Keratinocyte (primary cell): ENCODE measurements at regions not wholly inside any gene's neighbourhood (a gene's known extent, or its start where the extent isn't known, plus 50 kb on each side); places are given as distances from the start of the nearest gene placed in this dataset.

Experiments
- DNase-seq: peaks from one replicate; pipeline ENCODE4 v3.0.0-alpha.2; 2011; ENCODE audit warnings: low read depth, missing footprints, low spot score
- FAIRE-seq: peaks from 2 replicates; lab custom pipeline; 2011; peaks lifted over from hg19 to GRCh38; lab: Jason Lieb, UNC
- H2AFZ ChIP-seq: 2 replicates; pipeline ENCODE4 v1.6.0; 2012; ENCODE audit warnings: low read length, control low read depth, inconsistent platforms; ENCODE audit not compliant: control insufficient read depth
- H3K27ac ChIP-seq: 2 replicates; pipeline ENCODE4 v1.5.1; 2011; ENCODE audit warnings: low read length; ENCODE audit not compliant: control insufficient read depth, insufficient read depth
- H3K27me3 ChIP-seq: 3 replicates; pipeline ENCODE4 v1.6.0; 2011; ENCODE audit warnings: low read length; ENCODE audit not compliant: control insufficient read depth, insufficient read depth; ENCODE audit errors: extremely low read depth
- H3K36me3 ChIP-seq, 2 experiments: 2 replicates in 1 of 2; 3 replicates in 1 of 2; pipeline ENCODE4 v1.5.1; 2011; ENCODE audit warnings: low read length in 2 of 2, mild to moderate bottlenecking in 1 of 2; ENCODE audit not compliant: control insufficient read depth in 2 of 2, insufficient read depth in 2 of 2; ENCODE audit errors: extremely low read depth in 1 of 2
- H3K4me1 ChIP-seq: 3 replicates; pipeline ENCODE4 v1.5.1; 2011; ENCODE audit warnings: low read length; ENCODE audit not compliant: control insufficient read depth, insufficient read depth; ENCODE audit errors: extremely low read depth
- H3K4me2 ChIP-seq: 3 replicates; pipeline ENCODE4 v1.6.0; 2011; ENCODE audit warnings: low read depth, low read length; ENCODE audit not compliant: control insufficient read depth, insufficient read depth; ENCODE audit errors: extremely low read depth
- H3K4me3 ChIP-seq, 3 experiments: fragments of 200-600 bp in 1 of 3; sonication (generic) in 1 of 3; 2 replicates in 2 of 3; 3 replicates in 1 of 3; pipeline ENCODE4 v1.5.1; 2011 to 2016; ENCODE audit warnings: low read length in 3 of 3, mild to moderate bottlenecking in 3 of 3, control low read depth in 2 of 3, inconsistent platforms in 1 of 3, low read depth in 1 of 3, mixed read lengths in 1 of 3, mixed run types in 1 of 3, moderate library complexity in 1 of 3; ENCODE audit not compliant: control insufficient read depth in 2 of 3, insufficient read depth in 2 of 3; ENCODE audit errors: extremely low read depth in 1 of 3
- H3K79me2 ChIP-seq: 2 replicates; pipeline ENCODE4 v1.6.0; 2012; ENCODE audit warnings: low read length; ENCODE audit not compliant: control insufficient read depth, insufficient read depth
- H3K9ac ChIP-seq: 3 replicates; pipeline ENCODE4 v1.6.0; 2011; ENCODE audit warnings: low read length; ENCODE audit not compliant: control insufficient read depth, insufficient read depth; ENCODE audit errors: extremely low read depth
- H3K9me1 ChIP-seq: 3 replicates; pipeline ENCODE4 v1.6.0; 2011; ENCODE audit warnings: low read length; ENCODE audit not compliant: control insufficient read depth, insufficient read depth; ENCODE audit errors: extremely low read depth
- H3K9me3 ChIP-seq: 2 replicates; pipeline ENCODE4 v1.5.1; 2012; ENCODE audit warnings: low read depth, low read length; ENCODE audit not compliant: control insufficient read depth
- H4K20me1 ChIP-seq: 3 replicates; pipeline ENCODE4 v1.6.0; 2011; ENCODE audit warnings: low read length; ENCODE audit not compliant: control insufficient read depth, insufficient read depth; ENCODE audit errors: extremely low read depth
- EZH2 ChIP-seq: IDR thresholded peaks from one replicate; pipeline ENCODE4 v1.6.1; 2012; ENCODE audit warnings: inconsistent platforms, mild to moderate bottlenecking, low read length, moderate library complexity
- dilution Hi-C: fragments of 300-500 bp; cut with MboI; formaldehyde crosslinking; loops from one replicate; pipeline ENCODE4 v1.7.0; 2020; ENCODE audit warnings: low sequenced_read_pairs; ENCODE audit not compliant: extremely low pct_ligation_motif_present
- TF ChIP-seq, protein P1 (sequence below), 3 experiments: IDR thresholded peaks in 1 of 3; conservative IDR thresholded peaks in 1 of 3; optimal IDR thresholded peaks in 1 of 3; 2 replicates in 2 of 3; 3 replicates in 1 of 3; pipeline versions ENCODE3 to v1.5.1; 2011; ENCODE audit warnings: low read length in 3 of 3, mild to moderate bottlenecking in 3 of 3, moderate library complexity in 2 of 3, control low read depth in 1 of 3, inconsistent platforms in 1 of 3; ENCODE audit not compliant: insufficient read depth in 2 of 3; ENCODE audit errors: extremely low read depth in 1 of 3

DNA sequence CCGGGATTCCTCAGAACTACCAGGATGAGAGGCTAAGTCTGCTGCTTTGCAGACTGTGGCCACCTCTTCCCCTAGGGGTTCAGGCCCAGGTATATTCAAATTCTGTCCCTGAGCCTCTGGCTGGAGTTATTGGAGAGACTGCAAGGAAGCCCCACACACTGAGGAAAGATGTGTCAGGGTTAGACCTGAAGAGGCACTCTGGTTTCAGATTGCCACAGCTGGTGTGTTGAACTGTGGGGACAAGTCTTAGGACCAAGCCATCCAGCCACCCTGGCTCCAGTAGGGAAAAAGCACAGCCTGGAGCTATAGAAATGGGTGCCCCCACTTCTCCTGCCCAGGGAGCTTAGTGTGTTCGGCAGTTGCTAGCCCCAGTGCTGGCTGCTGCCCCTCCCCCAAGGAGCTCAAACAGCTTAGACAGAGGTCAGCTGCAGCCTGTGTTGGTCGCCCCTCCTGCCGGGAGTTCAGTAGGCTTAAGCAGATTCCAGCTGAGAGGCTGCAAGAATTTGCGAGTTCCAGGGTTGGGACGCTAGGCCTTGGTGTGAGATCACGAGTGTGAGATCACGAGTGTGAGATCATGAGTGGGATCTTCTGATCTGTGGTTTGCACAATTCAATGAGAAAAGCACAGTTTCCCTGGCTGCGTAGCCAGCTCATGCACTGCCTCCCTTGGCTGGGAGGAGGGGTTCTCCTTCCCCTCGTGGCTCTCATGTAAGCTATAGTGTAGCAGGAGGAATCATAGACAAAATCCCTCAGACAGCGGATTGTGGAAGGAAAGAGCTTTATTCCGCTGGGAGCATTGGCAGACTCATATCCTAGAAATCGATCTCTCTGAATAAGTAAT lies 552.1 kb upstream of the CHORDC1 start:
- Histone ChIP-seq H3K9me3 (no peaks in the 10 kb centered on the region), H3K79me2 (no peaks in the 10 kb centered on the region), H3K27ac (no peak overlapping the region), H2AFZ (no peak overlapping the region), H3K4me3 (no peak overlapping the region), H4K20me1 (no peaks in the 10 kb centered on the region), H3K27me3 (no peaks in the 10 kb centered on the region), H3K9me1 (no peaks in the 10 kb centered on the region), H3K9ac (no peak overlapping the region), H3K4me2 (no peak overlapping the region), H3K36me3 (no peaks in the 10 kb centered on the region), H3K4me1 (no peaks in the 10 kb centered on the region)
- no peak for TF ChIP-seq EZH2
- TF ChIP-seq, protein P1, sequence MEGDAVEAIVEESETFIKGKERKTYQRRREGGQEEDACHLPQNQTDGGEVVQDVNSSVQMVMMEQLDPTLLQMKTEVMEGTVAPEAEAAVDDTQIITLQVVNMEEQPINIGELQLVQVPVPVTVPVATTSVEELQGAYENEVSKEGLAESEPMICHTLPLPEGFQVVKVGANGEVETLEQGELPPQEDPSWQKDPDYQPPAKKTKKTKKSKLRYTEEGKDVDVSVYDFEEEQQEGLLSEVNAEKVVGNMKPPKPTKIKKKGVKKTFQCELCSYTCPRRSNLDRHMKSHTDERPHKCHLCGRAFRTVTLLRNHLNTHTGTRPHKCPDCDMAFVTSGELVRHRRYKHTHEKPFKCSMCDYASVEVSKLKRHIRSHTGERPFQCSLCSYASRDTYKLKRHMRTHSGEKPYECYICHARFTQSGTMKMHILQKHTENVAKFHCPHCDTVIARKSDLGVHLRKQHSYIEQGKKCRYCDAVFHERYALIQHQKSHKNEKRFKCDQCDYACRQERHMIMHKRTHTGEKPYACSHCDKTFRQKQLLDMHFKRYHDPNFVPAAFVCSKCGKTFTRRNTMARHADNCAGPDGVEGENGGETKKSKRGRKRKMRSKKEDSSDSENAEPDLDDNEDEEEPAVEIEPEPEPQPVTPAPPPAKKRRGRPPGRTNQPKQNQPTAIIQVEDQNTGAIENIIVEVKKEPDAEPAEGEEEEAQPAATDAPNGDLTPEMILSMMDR (optimal IDR thresholded peaks at IDR 0.05 in 1 of 3, IDR thresholded peaks at IDR 0.05 in 1 of 3, conservative IDR thresholded peaks at IDR 0.05 in 1 of 3; ENCODE audit: extremely low read depth in 1 of 3, insufficient read depth in 2 of 3, low read length in 3 of 3): no peak
- dilution Hi-C loops: no loop called here
- DNase-seq: no peak
- no peak for FAIRE-seq

DNA sequence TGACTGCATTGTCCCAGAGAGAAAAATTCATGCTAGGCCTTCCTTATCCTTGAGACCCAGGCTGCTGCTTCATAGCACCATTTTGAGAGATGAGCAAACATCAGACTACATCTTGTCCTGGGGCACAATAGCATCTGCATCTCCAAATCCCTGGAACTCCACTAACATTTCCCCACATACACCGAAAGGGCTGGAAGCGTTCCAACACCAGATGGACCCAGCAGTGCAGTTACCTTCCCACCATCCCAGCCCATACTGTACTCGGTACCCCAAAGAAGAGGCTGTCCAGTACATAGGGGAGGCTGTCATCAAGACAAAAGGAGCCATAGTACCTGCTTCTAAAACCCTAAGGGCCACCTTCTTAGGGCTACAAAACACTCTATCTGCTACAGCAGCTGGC lies 547.2 kb upstream of the CHORDC1 start:
- Histone ChIP-seq H3K27me3 (no peaks in the 10 kb centered on the region), H3K9me1 (no peaks in the 10 kb centered on the region), H3K27ac (no peak overlapping the region), H3K9me3 (no peaks in the 10 kb centered on the region), H3K4me3 (no peak overlapping the region), H3K36me3 (no peaks in the 10 kb centered on the region), H3K9ac (no peak overlapping the region), H4K20me1 (no peaks in the 10 kb centered on the region), H3K79me2 (no peaks in the 10 kb centered on the region), H2AFZ (no peak overlapping the region), H3K4me1 (no peaks in the 10 kb centered on the region), H3K4me2 (no peak overlapping the region)
- FAIRE-seq (no peak), DNase-seq (no peak)
- dilution Hi-C loops: no loop called here
- no peak for TF ChIP-seq EZH2
- TF ChIP-seq, protein P1 (optimal IDR thresholded peaks at IDR 0.05 in 1 of 3, IDR thresholded peaks at IDR 0.05 in 1 of 3, conservative IDR thresholded peaks at IDR 0.05 in 1 of 3; ENCODE audit: extremely low read depth in 1 of 3, insufficient read depth in 2 of 3, low read length in 3 of 3): no peak
